H1 (cell line): ENCODE measurements at regions not wholly inside any gene's neighbourhood (a gene's known extent, or its start where the extent isn't known, plus 50 kb on each side); places are given as distances from the start of the nearest gene placed in this dataset.

ENCODE experiments used
- CTCF ChIA-PET: fragments of 300-600 bp; sonication (Branson Sonifier 250); formaldehyde crosslinking; loops from one replicate; lab custom pipeline; 2021; ENCODE audit not compliant: partially characterized antibody; lab: Charles Lee
- POLR2A ChIA-PET: fragments of 300-600 bp; sonication (Branson Sonifier 250); formaldehyde crosslinking; loops from one replicate; lab custom pipeline; 2021; ENCODE audit warnings: inconsistent platforms; ENCODE audit not compliant: partially characterized antibody; lab: Charles Lee
- DNase-seq, 2 experiments: peaks; one replicate each; pipeline versions ENCODE4 v3.0.0 to v3.0.0-alpha.2; 2010 to 2022; ENCODE audit warnings: low spot score in 2 of 2, low read depth in 1 of 2, mixed read lengths in 1 of 2
- FAIRE-seq: peaks from 2 replicates; lab custom pipeline; 2011; peaks lifted over from hg19 to GRCh38; lab: Jason Lieb, UNC
- H2AFZ ChIP-seq: 2 replicates; pipeline ENCODE4 v1.8.1; 2012; ENCODE audit warnings: low read length, inconsistent platforms
- H2AK5ac ChIP-seq: 2 replicates; pipeline ENCODE4 v1.6.1; 2013; ENCODE audit warnings: low read depth, low read length
- H2BK120ac ChIP-seq: replicated peaks from 2 replicates; pipeline ENCODE3; 2013; ENCODE audit warnings: low read depth, low read length, inconsistent platforms
- H2BK12ac ChIP-seq: 2 replicates; pipeline ENCODE4 v1.6.1; 2013; ENCODE audit warnings: low read depth, low read length
- H2BK15ac ChIP-seq: 2 replicates; pipeline ENCODE4 v1.6.1; 2013; ENCODE audit warnings: low read length
- H2BK20ac ChIP-seq: 2 replicates; pipeline ENCODE4 v1.6.1; 2013; ENCODE audit warnings: low read length
- H2BK5ac ChIP-seq: 2 replicates; pipeline ENCODE4 v1.6.1; 2013; ENCODE audit warnings: low read depth, low read length
- H3K14ac ChIP-seq: 2 replicates; pipeline ENCODE4 v1.6.1; 2013; ENCODE audit warnings: inconsistent platforms; ENCODE audit not compliant: insufficient read length
- H3K18ac ChIP-seq: 2 replicates; pipeline ENCODE4 v1.6.1; 2013; ENCODE audit warnings: low read length; ENCODE audit errors: extremely low read depth
- H3K23ac ChIP-seq: 2 replicates; pipeline ENCODE4 v1.6.1; 2013; ENCODE audit warnings: inconsistent platforms; ENCODE audit not compliant: insufficient read length
- H3K23me2 ChIP-seq: 2 replicates; pipeline ENCODE4 v1.6.1; 2013; ENCODE audit warnings: low read depth, low read length
- H3K27ac ChIP-seq: 2 replicates; pipeline ENCODE4 v1.6.1; 2011; ENCODE audit warnings: low read depth, low read length, inconsistent platforms
- H3K27me3 ChIP-seq, 4 experiments: replicated peaks in 1 of 4; 1 replicate in 1 of 4; 2 replicates in 3 of 4; pipeline versions ENCODE4 v1.6.1 to v1.8.1; 2011 to 2013; ENCODE audit warnings: low read length in 3 of 4, mild to moderate bottlenecking in 3 of 4, inconsistent platforms in 2 of 4, mixed read lengths in 2 of 4, moderate library complexity in 1 of 4; ENCODE audit not compliant: control insufficient read depth in 3 of 4, insufficient read depth in 3 of 4; ENCODE audit errors: extremely low read depth in 1 of 4
- H3K36me3 ChIP-seq, 4 experiments: 2 replicates each; pipeline versions ENCODE4 v1.6.1 to v1.8.1; 2011 to 2013; ENCODE audit warnings: mild to moderate bottlenecking in 4 of 4, low read length in 3 of 4, moderate library complexity in 2 of 4, control low read depth in 1 of 4, inconsistent platforms in 1 of 4; ENCODE audit not compliant: insufficient read depth in 4 of 4, control insufficient read depth in 2 of 4
- H3K4ac ChIP-seq: replicated peaks from 2 replicates; pipeline ENCODE3; 2013; ENCODE audit warnings: low read length, low read depth, mixed read lengths, inconsistent platforms; ENCODE audit not compliant: insufficient read length
- H3K4me1 ChIP-seq, 4 experiments: replicated peaks in 1 of 4; 1 replicate in 1 of 4; 2 replicates in 3 of 4; pipeline versions ENCODE4 v1.6.1 to v1.8.1; 2011 to 2013; ENCODE audit warnings: low read length in 3 of 4, inconsistent platforms in 2 of 4, mixed read lengths in 1 of 4; ENCODE audit not compliant: insufficient read depth in 4 of 4, control insufficient read depth in 3 of 4
- H3K4me2 ChIP-seq, 2 experiments: 2 replicates each; pipeline versions ENCODE4 v1.6.1 to v1.8.1; 2011 to 2013; ENCODE audit warnings: low read depth in 2 of 2, low read length in 2 of 2, control low read depth in 1 of 2, inconsistent platforms in 1 of 2, mild to moderate bottlenecking in 1 of 2; ENCODE audit not compliant: insufficient read depth in 1 of 2
- H3K4me3 ChIP-seq, 4 experiments: fragments of 200-600, 300-600 bp in 1 of 4; sonication (generic), shearing (Covaris generic), sonication (Bioruptor Twin) in 1 of 4; 2 replicates each; pipeline versions ENCODE4 v1.5.1 to v1.8.1; 2011 to 2016; ENCODE audit warnings: low read length in 4 of 4, low read depth in 3 of 4, control low read depth in 2 of 4, inconsistent platforms in 2 of 4, mild to moderate bottlenecking in 2 of 4, mixed read lengths in 1 of 4, moderate library complexity in 1 of 4; ENCODE audit not compliant: insufficient read depth in 2 of 4; ENCODE audit errors: extremely low read depth in 1 of 4
- H3K56ac ChIP-seq: replicated peaks from 2 replicates; pipeline ENCODE3; 2013; ENCODE audit warnings: low read depth, mild to moderate bottlenecking, mixed read lengths, low read length, inconsistent platforms; ENCODE audit not compliant: insufficient read length
- H3K79me1 ChIP-seq: 2 replicates; pipeline ENCODE4 v1.6.1; 2013; ENCODE audit warnings: low read depth, low read length, control low read depth
- H3K79me2 ChIP-seq, 2 experiments: 2 replicates each; pipeline versions ENCODE4 v1.6.1 to v1.8.1; 2012 to 2013; ENCODE audit warnings: low read length in 2 of 2, mild to moderate bottlenecking in 2 of 2, inconsistent platforms in 1 of 2; ENCODE audit not compliant: insufficient read depth in 2 of 2, control insufficient read depth in 1 of 2
- H3K9ac ChIP-seq, 4 experiments: replicated peaks in 1 of 4; 1 replicate in 1 of 4; 2 replicates in 3 of 4; pipeline versions ENCODE4 v1.6.1 to v1.8.1; 2011 to 2013; ENCODE audit warnings: low read depth in 3 of 4, low read length in 3 of 4, control low read depth in 2 of 4, mild to moderate bottlenecking in 2 of 4, moderate library complexity in 2 of 4, inconsistent platforms in 1 of 4; ENCODE audit errors: extremely low read depth in 1 of 4
- H3K9me3 ChIP-seq, 2 experiments: 2 replicates each; pipeline versions ENCODE4 v1.6.1 to v1.8.1; 2012 to 2013; ENCODE audit warnings: mild to moderate bottlenecking in 2 of 2, moderate library complexity in 2 of 2, control low read depth in 1 of 2, inconsistent platforms in 1 of 2, low read depth in 1 of 2, low read length in 1 of 2, mixed read lengths in 1 of 2; ENCODE audit not compliant: insufficient read depth in 2 of 2
- H4K20me1 ChIP-seq, 2 experiments: replicated peaks in 1 of 2; 2 replicates each; pipeline versions ENCODE3 to v1.8.1; 2011 to 2013; ENCODE audit warnings: inconsistent platforms in 2 of 2, low read length in 2 of 2, mild to moderate bottlenecking in 1 of 2; ENCODE audit not compliant: insufficient read depth in 2 of 2, control insufficient read depth in 1 of 2
- H4K5ac ChIP-seq: 2 replicates; pipeline ENCODE4 v1.6.1; 2013; ENCODE audit warnings: low read length, low read depth, mixed read lengths, inconsistent platforms; ENCODE audit not compliant: insufficient read length
- H4K8ac ChIP-seq: 2 replicates; pipeline ENCODE4 v1.8.0; 2013; ENCODE audit warnings: mild to moderate bottlenecking, moderate library complexity, low read length, inconsistent platforms; ENCODE audit not compliant: insufficient read depth; ENCODE audit errors: extremely low read depth
- H4K91ac ChIP-seq: replicated peaks from 2 replicates; pipeline ENCODE3; 2013; ENCODE audit warnings: low read length, mixed read lengths, inconsistent platforms; ENCODE audit not compliant: insufficient read length
- CBX5 ChIP-seq: fragments of 300-800, 300-1000 bp; sonication (generic); IDR thresholded peaks from 2 replicates; pipeline ENCODE4 v1.7.1; 2016; ENCODE audit warnings: antibody characterized with exemption, low read length, low read depth
- CEBPB ChIP-seq: IDR thresholded peaks from 2 replicates; pipeline ENCODE4 v1.6.1; 2012; ENCODE audit warnings: low read depth, low read length
- HDAC6 ChIP-seq: IDR thresholded peaks from one replicate; pipeline ENCODE4 v1.7.1; 2012; ENCODE audit warnings: low read depth, mild to moderate bottlenecking, inconsistent platforms, low read length, moderate library complexity
- JUND ChIP-seq: IDR thresholded peaks from 2 replicates; pipeline ENCODE4 v1.6.1; 2011; ENCODE audit warnings: mild to moderate bottlenecking, improper control_type of control experiment, low read length
- KDM4A ChIP-seq: IDR thresholded peaks from one replicate; pipeline ENCODE4 v1.7.1; 2012; ENCODE audit warnings: low read depth, mild to moderate bottlenecking, moderate library complexity, low read length, inconsistent platforms; ENCODE audit not compliant: severe bottlenecking
- NRF1 ChIP-seq: IDR thresholded peaks from 2 replicates; pipeline ENCODE4 v1.6.1; 2011; ENCODE audit warnings: mild to moderate bottlenecking, low read depth, low read length, improper control_type of control experiment
- POU5F1 ChIP-seq: IDR thresholded peaks from 2 replicates; pipeline ENCODE4 v1.6.1; 2011; ENCODE audit warnings: low read depth, mild to moderate bottlenecking, low read length, moderate library complexity
- RAD21 ChIP-seq, 2 experiments: IDR thresholded peaks in 1 of 2; conservative IDR thresholded peaks in 1 of 2; 2 replicates each; pipeline ENCODE4 v1.6.1; 2011; ENCODE audit warnings: low read depth in 2 of 2, low read length in 2 of 2, improper control_type of control experiment in 1 of 2, inconsistent platforms in 1 of 2, mild to moderate bottlenecking in 1 of 2, moderate library complexity in 1 of 2
- RFX5 ChIP-seq: IDR thresholded peaks from 2 replicates; pipeline ENCODE4 v1.6.1; 2011; ENCODE audit warnings: low read depth, low read length, improper control_type of control experiment, borderline replicate concordance
- RXRA ChIP-seq: IDR thresholded peaks from 2 replicates; pipeline ENCODE4 v1.6.1; 2011; ENCODE audit warnings: low read depth, mild to moderate bottlenecking, low read length, moderate library complexity; ENCODE audit not compliant: insufficient read depth
- SP2 ChIP-seq: IDR thresholded peaks from 2 replicates; pipeline ENCODE4 v1.6.1; 2012; ENCODE audit warnings: mild to moderate bottlenecking, low read length, inconsistent platforms
- whole genome bisulfite sequencing, 2 experiments: shearing (Covaris generic) in 1 of 2; methylation state at CpG; one replicate each; pipeline versions ENCODE4 v1.1.6 to v1.1.7; 2013 to 2015; ENCODE audit warnings: low lambda C conversion rate in 2 of 2, mixed read lengths in 2 of 2, inconsistent platforms in 1 of 2, low coverage in 1 of 2, missing lambda C conversion rate in 1 of 2; ENCODE audit not compliant: insufficient replicate concordance in 2 of 2, insufficient coverage in 1 of 2, insufficient read length in 1 of 2; ENCODE audit errors: extremely low coverage in 1 of 2, missing lambda C conversion rate in 1 of 2; 5-methylcytosine and 5-hydroxymethylcytosine counted together
- TF ChIP-seq, protein P1 (sequence below): IDR thresholded peaks from 2 replicates; pipeline ENCODE4 v1.6.1; 2011; ENCODE audit warnings: low read length, improper control_type of control experiment

DNA sequence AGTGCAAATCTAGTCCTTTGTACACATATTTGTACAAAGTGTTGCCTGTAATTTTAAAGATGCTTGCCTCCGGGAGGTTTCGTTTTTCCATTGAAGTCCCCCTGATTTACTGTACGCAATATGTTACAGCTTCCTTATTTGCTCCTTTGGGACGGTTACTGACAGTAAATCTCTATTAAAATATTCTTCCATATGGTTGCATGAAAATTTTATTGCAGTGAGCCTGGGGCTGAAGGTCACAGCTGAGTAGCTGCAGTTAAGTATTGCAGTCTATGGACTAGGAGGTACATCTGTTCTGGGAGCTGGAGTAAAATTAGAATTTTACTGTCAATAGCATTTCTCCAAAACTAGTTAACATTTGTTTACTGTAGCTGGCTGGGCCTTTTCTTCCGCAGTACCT is 119.2 kb downstream of the ETAA1 start:
- H4K91ac ChIP-seq, result no peak overlapping the region
- H3K4me3 ChIP-seq, result no peak overlapping the region
- no peak overlapping the region for H3K9ac ChIP-seq
- H3K9me3 ChIP-seq, result no peaks in the 10 kb centered on the region
- H2BK12ac ChIP-seq, result no peak overlapping the region
- H4K8ac ChIP-seq, result no peak overlapping the region
- H3K23me2 ChIP-seq, result no peaks in the 10 kb centered on the region
- H3K27ac ChIP-seq, result no peak overlapping the region
- CTCF ChIA-PET, result interaction anchor here (1.9 kb wide), 1 partner anchor 8 kb away, joined by 4 read pairs; no protein-coding TSS in a partner anchor
- no peak overlapping the region for H4K5ac ChIP-seq
- no peak overlapping the region for H3K4me2 ChIP-seq
- no peaks in the 10 kb centered on the region for H4K20me1 ChIP-seq
- H3K79me2 ChIP-seq, result no peaks in the 10 kb centered on the region
- no peak overlapping the region for H2BK5ac ChIP-seq
- 90% methylated on average over 5 of the region's 5 CpGs; no CpG with 5 or more reads in 1 of the 2 experiments for WGBS, 2 experiments
- FAIRE-seq (no peak), DNase-seq (no peak)
- H3K79me1 ChIP-seq, result no peaks in the 10 kb centered on the region
- H2AFZ ChIP-seq, result no peak overlapping the region
- H2AK5ac ChIP-seq, result no peak overlapping the region
- no peak overlapping the region for H3K4ac ChIP-seq
- TF ChIP-seq SP2 (no peak), HDAC6 (no peak), POU5F1 (no peak), NRF1 (no peak), CEBPB (no peak), KDM4A (no peak), RAD21 (IDR thresholded peaks at IDR 0.05 in 1 of 2, conservative IDR thresholded peaks at IDR 0.05 in 1 of 2; ENCODE audit: low read depth in 2 of 2, low read length in 2 of 2) (no peak), RFX5 (no peak), JUND (no peak), RXRA (no peak), CBX5 (no peak)
- TF ChIP-seq, protein P1, sequence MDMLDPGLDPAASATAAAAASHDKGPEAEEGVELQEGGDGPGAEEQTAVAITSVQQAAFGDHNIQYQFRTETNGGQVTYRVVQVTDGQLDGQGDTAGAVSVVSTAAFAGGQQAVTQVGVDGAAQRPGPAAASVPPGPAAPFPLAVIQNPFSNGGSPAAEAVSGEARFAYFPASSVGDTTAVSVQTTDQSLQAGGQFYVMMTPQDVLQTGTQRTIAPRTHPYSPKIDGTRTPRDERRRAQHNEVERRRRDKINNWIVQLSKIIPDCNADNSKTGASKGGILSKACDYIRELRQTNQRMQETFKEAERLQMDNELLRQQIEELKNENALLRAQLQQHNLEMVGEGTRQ, result no peak
- no peak overlapping the region for H2BK120ac ChIP-seq
- no peak overlapping the region for H2BK15ac ChIP-seq
- no peaks in the 10 kb centered on the region for H3K4me1 ChIP-seq
- no peak overlapping the region for H3K14ac ChIP-seq
- H2BK20ac ChIP-seq, result no peak overlapping the region
- H3K18ac ChIP-seq, result no peak overlapping the region
- H3K36me3 ChIP-seq, result no peaks in the 10 kb centered on the region
- no peak overlapping the region for H3K23ac ChIP-seq
- no peak overlapping the region for H3K56ac ChIP-seq
- POLR2A ChIA-PET, result no interaction called here
- H3K27me3 ChIP-seq, result no peaks in the 10 kb centered on the region
